HCT116 (cell line): ENCODE measurements at regions not wholly inside any gene's neighbourhood (a gene's known extent, or its start where the extent isn't known, plus 50 kb on each side); places are given as distances from the start of the nearest gene placed in this dataset.

ENCODE experiments used
- ATAC-seq: fragments of 200-7000 bp; cut with Tn5 transposase; 2 replicates; pipeline ENCODE4 v1.9.1; 2020; ENCODE audit warnings: mild to moderate bottlenecking, moderate library complexity
- BruUV-seq: library from RNA; stranded (reverse); fragments of 400-500 nt; replicated peaks from 2 replicates; lab custom pipeline; 2021; lab: Mats Ljungman, UMichigan
- CTCF ChIA-PET: fragments of 300-600 bp; sonication (Branson Sonifier 250); formaldehyde crosslinking; loops from one replicate; lab custom pipeline; 2021; ENCODE audit warnings: antibody characterized with exemption; lab: Charles Lee
- POLR2A ChIA-PET: fragments of 300-600, 350-600 bp; sonication (Branson Sonifier 250); formaldehyde crosslinking; loops from one replicate; lab custom pipeline; 2021; ENCODE audit warnings: antibody characterized with exemption; lab: Charles Lee
- RAD21 ChIA-PET, 2 experiments: fragments of 300-600 bp; sonication (Branson Sonifier 250); formaldehyde crosslinking; loops; one replicate each; lab custom pipeline; 2023; ENCODE audit warnings: low total read pairs in 2 of 2; ENCODE audit not compliant: uncharacterized antibody in 2 of 2, unreplicated experiment in 2 of 2, low non-redundant PET in 1 of 2; lab: Charles Lee
- DNase-seq: peaks from one replicate; pipeline ENCODE4 v3.0.0-alpha.2; 2010; ENCODE audit warnings: low read depth, low spot score
- H2AFZ ChIP-seq: fragments of 200-600 bp; shearing (Covaris generic), sonication (generic); 2 replicates; pipeline ENCODE4 v1.6.1; 2017; ENCODE audit warnings: low read depth, mixed run types, mixed read lengths, antibody characterized with exemption, low read length; ENCODE audit not compliant: poor library complexity, severe bottlenecking
- H3K27ac ChIP-seq: 2 replicates; pipeline ENCODE4 v1.5.1; 2012; ENCODE audit warnings: low read depth, low read length
- H3K27me3 ChIP-seq: fragments of 200-600 bp; sonication (generic); 2 replicates; pipeline ENCODE4 v1.6.1; 2016; ENCODE audit warnings: mixed run types, low read length, mixed read lengths; ENCODE audit not compliant: insufficient read depth
- H3K36me3 ChIP-seq, 2 experiments: fragments of 200-500 bp in 1 of 2; fragments of 200-600 bp in 1 of 2; sonication (Bioruptor generic) in 1 of 2; sonication (generic) in 1 of 2; 2 replicates each; pipeline versions ENCODE4 v1.5.1 to v1.6.1; 2014 to 2016; ENCODE audit warnings: low read length in 2 of 2, inconsistent platforms in 1 of 2, mixed read lengths in 1 of 2, mixed run types in 1 of 2; ENCODE audit not compliant: insufficient read depth in 2 of 2, control insufficient read depth in 1 of 2
- H3K4me1 ChIP-seq, 2 experiments: fragments of 200-600 bp in 1 of 2; sonication (generic) in 1 of 2; 2 replicates each; pipeline versions ENCODE4 v1.5.1 to v1.6.1; 2012 to 2017; ENCODE audit warnings: low read length in 2 of 2, inconsistent platforms in 1 of 2, mild to moderate bottlenecking in 1 of 2, mixed read lengths in 1 of 2, mixed run types in 1 of 2, moderate library complexity in 1 of 2; ENCODE audit not compliant: insufficient read depth in 2 of 2, control insufficient read depth in 1 of 2
- H3K4me2 ChIP-seq: fragments of 200-600 bp; sonication (generic); 2 replicates; pipeline ENCODE4 v1.6.1; 2017; ENCODE audit warnings: mixed run types, low read length, mixed read lengths
- H3K4me3 ChIP-seq, 2 experiments: fragments of 200-600 bp in 1 of 2; sonication (generic) in 1 of 2; replicated peaks in 1 of 2; 2 replicates each; pipeline ENCODE4 v1.5.1; 2011 to 2016; ENCODE audit warnings: low read length in 2 of 2, control low read depth in 1 of 2, low read depth in 1 of 2, mild to moderate bottlenecking in 1 of 2, mixed read lengths in 1 of 2, mixed run types in 1 of 2
- H3K79me2 ChIP-seq: fragments of 200-600 bp; sonication (generic); 2 replicates; pipeline ENCODE4 v1.6.1; 2017; ENCODE audit warnings: mild to moderate bottlenecking, mixed run types, low read length, moderate library complexity, mixed read lengths; ENCODE audit not compliant: insufficient read depth
- H3K9ac ChIP-seq: fragments of 200-600 bp; sonication (generic); 2 replicates; pipeline ENCODE4 v1.6.1; 2016; ENCODE audit warnings: low read length, mixed read lengths
- H3K9me2 ChIP-seq: fragments of 200-600 bp; sonication (generic), shearing (Covaris generic); 2 replicates; pipeline ENCODE4 v1.6.1; 2017; ENCODE audit warnings: mixed run types, mild to moderate bottlenecking, moderate library complexity; ENCODE audit not compliant: insufficient read depth
- H3K9me3 ChIP-seq, 2 experiments: fragments of 200-500 bp in 1 of 2; fragments of 200-600 bp in 1 of 2; sonication (Bioruptor generic) in 1 of 2; sonication (generic) in 1 of 2; 2 replicates each; pipeline ENCODE4 v1.6.1; 2014 to 2017; ENCODE audit warnings: low read length in 2 of 2, mixed read lengths in 2 of 2, inconsistent platforms in 1 of 2, low read depth in 1 of 2, mild to moderate bottlenecking in 1 of 2, mixed run types in 1 of 2, moderate library complexity in 1 of 2; ENCODE audit not compliant: control insufficient read depth in 1 of 2, insufficient read depth in 1 of 2
- H4K20me1 ChIP-seq: fragments of 200-600 bp; sonication (generic), shearing (Covaris generic); 2 replicates; pipeline ENCODE4 v1.6.1; 2017; ENCODE audit warnings: mixed run types, mild to moderate bottlenecking, moderate library complexity; ENCODE audit not compliant: insufficient read depth
- CEBPB ChIP-seq: IDR thresholded peaks from 2 replicates; pipeline ENCODE4 v1.6.1; 2012; ENCODE audit warnings: low read depth
- ELF1 ChIP-seq: IDR thresholded peaks from 2 replicates; pipeline ENCODE4 v1.6.1; 2012; ENCODE audit warnings: low read depth, borderline replicate concordance
- EZH2phosphoT487 ChIP-seq: fragments of 200-600 bp; IDR thresholded peaks from 2 replicates; pipeline ENCODE4 v1.6.1; 2018; ENCODE audit warnings: antibody characterized with exemption, borderline replicate concordance
- JUND ChIP-seq: IDR thresholded peaks from 2 replicates; pipeline ENCODE4 v1.6.1; 2012
- MAX ChIP-seq: IDR thresholded peaks from 2 replicates; pipeline ENCODE4 v1.6.1; 2012
- POLR2AphosphoS5 ChIP-seq: IDR thresholded peaks from 2 replicates; pipeline ENCODE4 v1.6.1; 2011; ENCODE audit warnings: mild to moderate bottlenecking, low read depth, low read length, moderate library complexity
- SIN3A ChIP-seq: IDR thresholded peaks from 2 replicates; pipeline ENCODE4 v1.6.1; 2012; ENCODE audit warnings: low read depth
- SP1 ChIP-seq: IDR thresholded peaks from 2 replicates; pipeline ENCODE4 v1.6.1; 2012; ENCODE audit warnings: low read depth
- SRF ChIP-seq: IDR thresholded peaks from 2 replicates; pipeline ENCODE4 v1.6.1; 2012; ENCODE audit warnings: low read depth
- TCF7L2 ChIP-seq: IDR thresholded peaks from 2 replicates; pipeline ENCODE4 v1.7.0; 2011; ENCODE audit warnings: borderline replicate concordance, inconsistent platforms; ENCODE audit not compliant: insufficient read depth, insufficient read length; ENCODE audit errors: extremely low read depth
- YY1 ChIP-seq: IDR thresholded peaks from 2 replicates; pipeline ENCODE4 v1.6.1; 2011; ENCODE audit warnings: low read length, low read depth, moderate library complexity, mild to moderate bottlenecking; ENCODE audit not compliant: insufficient replicate concordance; ENCODE audit errors: extremely low read depth
- ZNF274 ChIP-seq: fragments of 200-500 bp; sonication (Bioruptor generic); IDR thresholded peaks from 2 replicates; pipeline ENCODE4 v1.6.1; 2014; ENCODE audit warnings: mild to moderate bottlenecking, low read depth, low read length, inconsistent platforms
- intact Hi-C: fragments of 100-400 bp; cut with micrococcal nuclease; formaldehyde crosslinking; loops from 2 replicates; pipeline ENCODE4 v1.10.0; 2022
- TF ChIP-seq, protein P1 (sequence below), 3 experiments: fragments of 200-600 bp in 1 of 3; sonication (generic) in 1 of 3; IDR thresholded peaks in 2 of 3; conservative IDR thresholded peaks in 1 of 3; 2 replicates each; pipeline ENCODE4 v1.5.1; 2012 to 2017; ENCODE audit warnings: low read depth in 2 of 3, low read length in 2 of 3, antibody characterized with exemption in 1 of 3, borderline replicate concordance in 1 of 3, control low read depth in 1 of 3, mild to moderate bottlenecking in 1 of 3, mixed read lengths in 1 of 3, mixed run types in 1 of 3, moderate library complexity in 1 of 3; ENCODE audit not compliant: insufficient read depth in 1 of 3
- TF ChIP-seq, protein P2 (sequence below): IDR thresholded peaks from 2 replicates; pipeline ENCODE4 v1.6.1; 2011; ENCODE audit warnings: mild to moderate bottlenecking, low read length, moderate library complexity; ENCODE audit not compliant: insufficient replicate concordance; ENCODE audit errors: extremely low read depth

- H3K9ac ChIP-seq, result no peak overlapping the region
- ChIA-PET RAD21 (no interaction called here), POLR2A (no interaction called here), CTCF (no interaction called here)
- BruUV-seq, result no TSS peak
- H3K27me3 ChIP-seq, result no peaks in the 10 kb centered on the region
- no peaks in the 10 kb centered on the region for H4K20me1 ChIP-seq
- intact Hi-C loops, result no loop called here
- H3K36me3 ChIP-seq, result no peaks in the 10 kb centered on the region
- no peaks in the 10 kb centered on the region for H3K79me2 ChIP-seq
- H3K4me3 ChIP-seq, result no peak overlapping the region
- no peaks in the 10 kb centered on the region for H3K9me2 ChIP-seq
- H3K9me3 ChIP-seq, result no peaks in the 10 kb centered on the region
- ATAC-seq (no peak), DNase-seq (no peak)
- TF ChIP-seq SIN3A, result no peak
- TF ChIP-seq POLR2AphosphoS5, result no peak
- TF ChIP-seq SP1, result no peak
- no peak for TF ChIP-seq ELF1
- no peak for TF ChIP-seq CEBPB
- TF ChIP-seq TCF7L2, result no peak
- TF ChIP-seq YY1, result no peak
- no peak for TF ChIP-seq MAX
- no peak for TF ChIP-seq EZH2phosphoT487
- TF ChIP-seq, protein P1, sequence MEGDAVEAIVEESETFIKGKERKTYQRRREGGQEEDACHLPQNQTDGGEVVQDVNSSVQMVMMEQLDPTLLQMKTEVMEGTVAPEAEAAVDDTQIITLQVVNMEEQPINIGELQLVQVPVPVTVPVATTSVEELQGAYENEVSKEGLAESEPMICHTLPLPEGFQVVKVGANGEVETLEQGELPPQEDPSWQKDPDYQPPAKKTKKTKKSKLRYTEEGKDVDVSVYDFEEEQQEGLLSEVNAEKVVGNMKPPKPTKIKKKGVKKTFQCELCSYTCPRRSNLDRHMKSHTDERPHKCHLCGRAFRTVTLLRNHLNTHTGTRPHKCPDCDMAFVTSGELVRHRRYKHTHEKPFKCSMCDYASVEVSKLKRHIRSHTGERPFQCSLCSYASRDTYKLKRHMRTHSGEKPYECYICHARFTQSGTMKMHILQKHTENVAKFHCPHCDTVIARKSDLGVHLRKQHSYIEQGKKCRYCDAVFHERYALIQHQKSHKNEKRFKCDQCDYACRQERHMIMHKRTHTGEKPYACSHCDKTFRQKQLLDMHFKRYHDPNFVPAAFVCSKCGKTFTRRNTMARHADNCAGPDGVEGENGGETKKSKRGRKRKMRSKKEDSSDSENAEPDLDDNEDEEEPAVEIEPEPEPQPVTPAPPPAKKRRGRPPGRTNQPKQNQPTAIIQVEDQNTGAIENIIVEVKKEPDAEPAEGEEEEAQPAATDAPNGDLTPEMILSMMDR (IDR thresholded peaks at IDR 0.05 in 2 of 3, conservative IDR thresholded peaks at IDR 0.05 in 1 of 3; ENCODE audit: borderline replicate concordance in 1 of 3, insufficient read depth in 1 of 3, low read depth in 2 of 3, low read length in 2 of 3), result no peak
- TF ChIP-seq JUND, result no peak
- TF ChIP-seq SRF, result no peak
- TF ChIP-seq, protein P2, sequence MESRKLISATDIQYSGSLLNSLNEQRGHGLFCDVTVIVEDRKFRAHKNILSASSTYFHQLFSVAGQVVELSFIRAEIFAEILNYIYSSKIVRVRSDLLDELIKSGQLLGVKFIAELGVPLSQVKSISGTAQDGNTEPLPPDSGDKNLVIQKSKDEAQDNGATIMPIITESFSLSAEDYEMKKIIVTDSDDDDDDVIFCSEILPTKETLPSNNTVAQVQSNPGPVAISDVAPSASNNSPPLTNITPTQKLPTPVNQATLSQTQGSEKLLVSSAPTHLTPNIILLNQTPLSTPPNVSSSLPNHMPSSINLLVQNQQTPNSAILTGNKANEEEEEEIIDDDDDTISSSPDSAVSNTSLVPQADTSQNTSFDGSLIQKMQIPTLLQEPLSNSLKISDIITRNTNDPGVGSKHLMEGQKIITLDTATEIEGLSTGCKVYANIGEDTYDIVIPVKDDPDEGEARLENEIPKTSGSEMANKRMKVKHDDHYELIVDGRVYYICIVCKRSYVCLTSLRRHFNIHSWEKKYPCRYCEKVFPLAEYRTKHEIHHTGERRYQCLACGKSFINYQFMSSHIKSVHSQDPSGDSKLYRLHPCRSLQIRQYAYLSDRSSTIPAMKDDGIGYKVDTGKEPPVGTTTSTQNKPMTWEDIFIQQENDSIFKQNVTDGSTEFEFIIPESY, result no peak
- TF ChIP-seq ZNF274, result no peak
- no peak overlapping the region for H3K4me2 ChIP-seq
- no peak overlapping the region for H2AFZ ChIP-seq
- no peak overlapping the region for H3K27ac ChIP-seq
- no peaks in the 10 kb centered on the region for H3K4me1 ChIP-seq
These were observed 271.2 kb downstream of the IPMK start for GRCh38 chr10:57996536-57996935.
